ENCODE measurements at regions not wholly inside any gene's neighbourhood (a gene's known extent, or its start where the extent isn't known, plus 50 kb on each side); places are given as distances from the start of the nearest gene placed in this dataset.
"Not testable (repeated sequence)": the region's sequence is repeated elsewhere in the genome, so short reads cannot be mapped to it uniquely, and the experiment has no call there.

DNA sequence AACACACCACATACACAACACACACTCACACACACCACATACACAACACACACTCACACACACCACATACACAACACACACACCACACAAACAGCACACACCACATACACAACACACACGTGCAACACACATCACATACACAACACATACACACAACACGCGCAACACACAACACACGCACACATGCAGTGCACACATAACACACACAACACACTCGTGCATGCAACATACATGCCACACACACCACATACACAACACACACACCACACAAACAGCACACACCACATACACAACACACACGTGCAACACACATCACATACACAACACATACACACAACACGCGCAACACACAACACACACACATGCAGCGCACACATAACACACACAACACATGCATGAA, 192.8 kb downstream of the C16orf95 start:
- not testable (repeated sequence) for DNase-seq

DNA sequence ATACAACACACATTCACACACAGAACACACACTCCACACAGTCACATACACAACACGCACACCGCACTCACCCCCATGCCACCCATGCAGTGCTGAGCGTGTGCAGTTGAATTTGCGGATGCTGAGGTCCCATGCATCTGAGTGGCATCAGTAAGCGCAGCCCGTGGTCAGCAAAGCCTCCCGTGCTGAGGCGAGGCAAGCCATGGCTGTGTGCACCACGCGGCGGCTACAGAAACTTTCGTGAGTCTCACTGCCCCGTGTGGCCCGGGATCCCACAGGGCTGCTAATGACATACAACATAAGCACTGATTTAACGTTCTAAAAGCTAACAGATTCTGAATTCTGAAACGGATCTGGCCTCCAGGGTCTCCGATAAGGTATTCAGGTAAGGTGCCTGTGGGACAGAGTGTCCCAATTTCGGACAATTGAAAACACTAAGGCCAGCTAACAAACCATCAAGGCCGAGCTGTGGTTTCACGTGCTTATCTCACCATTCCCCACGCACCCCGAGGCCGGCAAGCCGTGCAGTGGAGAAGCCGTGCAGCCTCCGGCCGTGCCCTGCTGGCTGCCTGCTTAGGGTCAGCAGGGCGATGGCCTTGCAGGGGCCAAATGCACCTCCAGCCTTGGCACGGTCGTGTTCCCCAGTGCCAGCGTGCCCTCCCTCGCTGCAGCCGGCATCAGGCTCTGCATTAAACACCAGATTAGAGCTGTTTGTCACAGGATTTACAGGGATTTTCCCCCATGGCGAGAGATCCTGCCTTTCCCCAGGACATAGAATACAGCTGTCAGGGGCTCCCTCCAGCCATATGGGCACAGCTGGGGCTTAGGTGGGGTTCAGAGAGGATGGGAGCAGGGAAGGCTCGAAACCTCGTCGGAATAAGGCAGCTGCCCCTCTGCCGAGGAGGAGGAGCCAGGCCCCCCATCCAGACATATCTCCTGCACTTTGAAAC, 191.7 kb downstream of the C16orf95 start:
- DNase-seq, result no peak

- DNase-seq, result no peak
Observed at GRCh38 chr16:87126403-87127025, 190.7 kb downstream of the C16orf95 start.

DNA sequence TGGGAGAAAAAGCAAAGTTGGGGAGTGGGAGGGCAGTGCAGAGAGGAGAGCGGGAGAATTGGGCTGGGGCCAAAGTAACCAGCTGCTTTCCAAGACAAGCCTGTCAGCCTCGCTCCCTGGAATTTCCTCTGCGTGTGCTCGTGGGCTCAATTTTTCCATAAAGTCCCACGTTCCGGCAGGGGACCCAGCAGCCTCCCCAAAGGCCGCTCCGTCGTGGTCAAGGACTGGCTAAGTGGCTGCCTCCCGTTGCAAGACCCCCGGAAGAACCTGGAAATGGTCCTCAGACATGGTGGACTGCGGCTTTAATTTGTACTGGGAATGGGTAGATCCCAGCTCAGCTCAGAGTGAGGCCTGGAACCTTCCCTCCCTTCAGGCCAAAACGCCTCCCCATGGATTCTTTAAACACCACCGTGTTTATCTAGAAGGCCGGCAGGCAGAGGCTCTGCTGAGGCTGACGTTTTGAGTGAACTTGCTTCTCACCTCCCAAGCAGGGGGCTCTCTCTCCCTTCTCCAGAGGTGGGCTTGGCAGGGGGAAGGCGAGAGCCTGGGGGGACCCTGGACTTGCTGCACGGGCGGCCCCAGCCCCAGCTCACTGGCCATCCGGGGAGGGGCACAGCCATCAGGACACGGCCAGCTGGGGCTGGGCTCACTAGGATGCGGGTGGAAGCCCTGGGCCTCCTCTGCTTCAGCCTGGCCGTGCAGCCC, 190.0 kb downstream of the C16orf95 start:
- DNase-seq, result no peak

- DNase-seq, result no peak
Observed at GRCh38 chr16:87127766-87128147, 189.4 kb downstream of the C16orf95 start.

DNA sequence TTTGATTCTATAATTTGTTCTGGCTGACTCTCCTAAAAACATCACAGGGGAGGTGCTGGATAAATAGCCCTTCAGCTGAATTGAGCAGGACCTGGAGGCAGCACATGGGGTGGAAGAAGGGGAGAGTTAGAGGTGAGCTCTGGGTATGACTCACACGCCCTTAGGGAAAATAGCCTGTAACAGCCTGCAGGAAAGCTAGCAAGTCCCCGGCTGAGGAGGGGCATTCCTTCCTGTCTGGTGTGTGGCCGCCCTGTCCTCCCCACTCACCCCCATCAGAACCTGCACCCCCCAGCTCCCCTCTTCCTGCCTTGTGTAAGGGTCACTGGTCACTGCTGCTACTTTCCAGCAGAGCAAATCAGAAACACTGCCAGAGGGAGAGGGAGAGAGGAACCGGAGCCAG, 187.4 kb downstream of the C16orf95 start:
- DNase-seq, result no peak

DNA sequence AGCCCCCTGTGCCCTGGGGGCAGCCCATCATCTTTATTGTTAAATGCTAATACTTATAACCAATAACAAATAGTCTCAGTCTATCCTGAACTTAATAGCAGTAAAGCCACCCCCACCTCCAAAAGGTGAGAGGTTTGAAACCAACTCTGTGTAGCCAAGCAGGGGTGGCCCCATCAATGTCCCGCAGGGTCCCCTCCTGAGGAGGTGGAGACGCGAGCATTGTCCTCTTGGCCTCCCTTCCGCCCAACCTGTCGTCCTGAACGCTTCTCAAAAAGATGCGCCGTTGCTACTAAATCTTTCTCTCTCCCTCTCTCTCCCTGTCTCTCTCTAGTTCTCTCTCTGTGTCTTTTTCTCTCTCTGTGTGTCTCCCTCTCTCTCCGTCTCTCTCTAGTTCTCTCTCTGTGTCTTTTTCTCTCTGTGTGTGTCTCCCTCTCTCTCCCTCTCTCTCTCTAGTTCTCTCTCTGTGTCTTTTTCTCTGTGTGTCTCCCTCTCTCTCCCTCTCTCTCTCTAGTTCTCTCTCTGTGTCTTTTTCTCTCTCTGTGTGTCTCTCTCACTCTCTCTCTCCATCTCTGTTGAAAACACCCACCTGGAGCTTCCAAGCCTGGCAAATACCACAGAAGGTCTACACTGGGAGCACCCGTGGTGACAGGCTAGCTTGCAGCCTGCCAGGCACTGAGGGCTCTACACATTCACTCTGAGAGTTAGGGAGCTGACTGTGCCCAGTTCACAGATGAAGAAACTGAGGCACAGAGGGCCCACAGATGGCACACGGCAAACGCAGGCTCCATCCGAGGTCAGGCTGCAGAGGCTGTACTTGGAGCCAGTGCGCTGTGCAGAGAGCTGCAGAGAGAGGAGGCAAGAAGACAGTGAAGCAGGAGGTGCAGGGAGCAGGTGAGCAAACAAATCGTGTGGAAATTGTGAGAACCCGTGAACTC, 185.9 kb downstream of the C16orf95 start:
- DNase-seq, result no peak

DNA sequence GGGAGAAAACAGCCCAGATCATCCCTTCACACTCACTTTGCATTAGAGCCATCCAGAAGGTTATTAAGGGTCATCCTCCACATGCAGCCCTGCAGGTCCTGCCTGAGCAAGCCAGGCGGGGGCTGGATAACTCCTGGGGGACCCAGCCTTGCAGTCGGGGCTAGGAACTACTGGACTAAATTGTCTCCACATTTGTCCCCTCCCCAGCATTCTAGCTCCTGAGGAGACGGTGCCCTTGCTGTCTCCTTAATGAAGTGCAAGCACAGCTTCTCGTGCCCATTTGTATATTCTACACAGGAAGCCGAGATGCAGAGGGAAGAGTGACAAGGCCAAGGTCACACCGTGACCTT, 185.2 kb downstream of the C16orf95 start:
- DNase-seq, result no peak

- DNase-seq, result no peak
Observed at GRCh38 chr16:87132361-87133014, 184.7 kb downstream of the C16orf95 start.

DNA sequence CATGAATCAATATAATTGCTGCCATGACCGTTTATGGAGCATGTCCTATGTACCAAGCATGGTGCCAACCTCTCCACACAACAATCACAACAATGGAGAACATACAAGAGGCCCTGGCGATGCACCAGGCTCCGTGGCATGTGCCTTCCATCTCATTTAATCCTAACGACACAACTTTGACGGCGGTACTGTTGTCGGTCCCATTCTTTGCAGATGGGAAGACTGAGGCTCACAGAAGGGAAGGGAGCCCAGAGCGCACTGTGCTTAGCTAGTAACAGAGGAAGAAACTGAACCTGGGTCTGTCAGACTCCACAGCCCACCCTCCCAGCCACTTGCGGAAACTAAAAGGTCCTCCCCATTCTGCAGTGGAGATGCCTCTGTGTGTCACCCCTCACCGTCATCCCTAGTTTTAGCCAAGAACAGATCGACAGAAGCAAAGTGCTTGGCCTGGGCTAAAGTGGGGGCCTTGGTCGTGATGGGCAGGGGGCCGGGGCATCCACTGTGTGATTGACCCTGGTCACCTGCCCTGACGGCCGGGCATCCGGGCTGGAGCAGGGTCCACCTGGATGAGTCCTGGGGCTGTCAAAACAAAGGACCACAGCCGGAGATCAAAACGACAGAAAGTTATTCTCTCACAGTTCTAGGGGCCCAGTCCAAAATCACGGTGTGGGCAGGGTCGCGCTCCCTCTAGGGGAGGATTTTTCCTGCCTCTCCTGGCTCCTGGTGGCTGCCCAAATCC, 183.9 kb downstream of the C16orf95 start:
- DNase-seq, result no peak

DNA sequence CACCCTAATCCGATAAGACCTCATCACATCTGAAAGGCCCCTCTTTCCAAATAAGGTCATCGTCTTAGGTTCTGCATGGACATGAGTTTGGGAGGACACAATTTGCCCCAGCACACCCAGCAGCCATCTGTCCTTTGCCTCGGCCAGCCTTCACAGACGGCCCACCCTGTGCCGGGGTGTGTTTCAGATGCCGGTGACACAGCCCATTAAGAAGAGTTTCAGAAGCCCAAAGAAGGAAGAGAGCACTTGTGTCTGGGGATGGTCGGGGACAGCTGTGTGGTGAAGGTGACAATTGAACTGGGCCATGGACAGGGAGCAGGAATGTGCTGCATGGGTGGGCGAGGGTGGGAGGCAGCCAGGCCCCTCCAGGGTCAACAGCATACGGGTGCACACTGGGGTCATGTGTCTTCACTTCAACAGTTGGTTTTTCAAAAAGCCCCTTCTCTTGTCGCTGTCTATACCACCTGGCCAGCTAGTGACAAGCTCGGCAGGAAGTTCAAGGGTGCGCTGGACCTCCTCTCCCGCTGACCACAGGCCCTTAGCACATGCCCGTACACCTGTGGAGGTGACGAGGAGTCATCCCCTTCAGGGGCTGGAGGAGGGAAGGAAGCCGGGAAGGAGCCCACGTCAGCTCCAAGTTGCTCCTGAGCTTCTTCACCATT, 183.1 kb downstream of the C16orf95 start:
- DNase-seq, result no peak

DNA sequence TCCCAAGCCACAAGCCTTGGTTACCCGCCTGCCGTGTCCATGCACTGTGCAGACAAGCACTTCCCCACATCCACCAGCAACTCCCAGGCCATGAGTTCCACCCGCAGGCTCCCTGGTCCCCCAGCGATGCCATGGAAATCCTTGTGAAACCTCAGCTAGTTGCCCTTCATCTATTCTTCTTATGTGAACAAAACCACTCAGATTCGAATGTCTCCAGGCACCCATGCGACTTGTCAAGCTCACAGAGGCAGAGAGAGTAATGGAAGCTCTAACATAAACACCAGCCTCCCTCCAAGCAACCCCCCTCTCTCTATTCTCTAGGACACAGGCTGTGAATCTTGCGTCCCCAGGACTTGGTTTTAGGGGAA, 182.6 kb downstream of the C16orf95 start:
- DNase-seq, result no peak

DNA sequence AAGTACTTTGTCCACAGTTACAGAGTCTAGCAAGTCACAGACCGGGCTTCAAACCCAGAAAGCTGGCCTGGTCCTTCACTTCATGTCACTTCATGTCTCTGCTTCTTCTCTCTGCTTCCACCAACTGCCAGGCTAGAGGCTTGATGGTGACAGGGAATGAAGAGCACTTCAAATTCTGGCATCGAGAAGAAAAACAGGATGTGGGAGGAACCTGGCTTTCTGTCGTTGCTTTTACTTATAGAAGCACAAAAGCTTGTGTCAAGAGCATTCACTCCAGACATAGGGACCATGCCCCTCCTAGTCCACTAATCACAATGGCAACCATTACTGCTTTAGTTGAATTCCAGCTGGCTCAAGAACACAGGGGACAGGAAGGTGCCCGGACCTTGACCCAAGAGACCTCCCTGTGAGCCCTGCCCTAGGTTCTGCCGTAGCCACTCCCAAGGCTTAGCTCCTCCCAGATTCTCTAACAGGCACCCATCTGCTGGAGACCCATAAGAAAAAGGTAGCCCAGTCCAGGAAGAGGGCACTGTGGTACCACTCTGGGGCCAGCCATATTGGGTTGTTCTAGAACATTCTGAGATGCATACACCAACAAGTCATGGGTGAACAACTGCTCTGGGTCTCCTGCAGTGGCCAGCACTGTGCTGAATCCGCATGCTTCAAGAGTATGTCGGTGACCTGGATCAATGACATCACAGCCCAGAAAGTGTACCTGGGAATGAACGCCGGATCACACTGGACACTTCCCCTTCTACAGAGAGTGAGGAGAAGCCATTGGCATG, 181.8 kb downstream of the C16orf95 start:
- no peak for DNase-seq

- DNase-seq, result no peak
Observed at GRCh38 chr16:87138316-87138715, 178.9 kb downstream of the C16orf95 start.

- DNase-seq, result no peak
Observed at GRCh38 chr16:87138738-87139267, 178.4 kb downstream of the C16orf95 start.

- DNase-seq, result no peak
Observed at GRCh38 chr16:87140211-87141200, 176.7 kb downstream of the C16orf95 start.

- no peak for DNase-seq
Observed at GRCh38 chr16:87141402-87141801, 175.8 kb downstream of the C16orf95 start.

DNA sequence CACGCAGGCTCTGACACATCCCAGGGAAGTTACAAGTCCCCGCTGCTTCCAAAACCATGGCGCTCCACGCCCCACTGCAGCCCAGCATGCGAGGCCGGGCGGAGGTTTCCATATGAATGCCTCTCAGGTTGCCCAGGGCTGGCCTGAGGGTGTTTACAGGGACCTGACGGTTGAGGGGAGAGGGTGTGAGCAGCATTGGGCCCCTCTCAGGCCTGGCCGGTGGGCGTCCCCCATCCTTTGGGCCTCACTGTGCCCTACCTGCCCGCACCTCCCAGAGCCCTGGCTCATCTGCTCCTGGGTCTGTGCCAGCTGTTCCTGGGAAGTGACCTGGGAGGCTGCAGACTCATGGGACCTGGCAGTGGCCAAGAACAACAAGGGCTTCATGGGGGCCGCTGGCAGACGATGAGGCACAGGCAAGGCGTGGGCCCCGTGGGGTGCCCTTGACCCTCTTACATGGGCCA, 173.5 kb downstream of the C16orf95 start:
- no peak for DNase-seq

Measured in activated T-cell treated with anti-CD3 and anti-CD28 coated beads, Interleukin-2, amount 50 U/mL, for 48 hours (primary cell).